Left ventricle myocardium superior (tissue), 1 donor: ENCODE measurements at regions not wholly inside any gene's neighbourhood (a gene's known extent, or its start where the extent isn't known, plus 50 kb on each side); places are given as distances from the start of the nearest gene placed in this dataset.

Source experiments
- ATAC-seq: fragments of 200-7000 bp; cut with Tn5 transposase; one replicate; pipeline ENCODE4 v1.9.1; 2020; ENCODE audit warnings: mild to moderate bottlenecking, moderate library complexity
- DNase-seq: peaks from one replicate; pipeline ENCODE4 v3.0.0-alpha.2; 2020
- intact Hi-C: fragments of 100-400 bp; cut with micrococcal nuclease; formaldehyde crosslinking; loops from one replicate; pipeline ENCODE4 v1.11.0; 2022
- donor health status: DM: no; HTN: yes; CAD: no; lungs with severe emphysema.

DNA sequence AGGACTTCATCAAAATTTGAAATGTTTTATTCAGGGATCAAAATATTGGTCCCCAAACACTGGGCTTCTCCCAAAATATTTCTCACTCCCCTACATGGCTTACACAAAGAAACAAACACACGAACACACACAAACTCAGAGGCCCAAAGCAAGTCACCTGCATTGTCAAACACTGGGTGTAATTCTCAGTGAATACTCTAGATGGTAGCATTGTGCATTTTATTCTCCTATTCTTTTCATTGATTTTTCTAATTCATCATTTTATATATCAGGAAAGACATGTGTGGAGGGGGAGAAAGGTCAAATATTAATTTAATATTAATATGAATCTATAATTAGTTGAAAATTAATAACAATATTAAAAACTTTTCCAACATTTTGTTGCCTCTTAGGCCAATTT is 72.3 kb upstream of the TNMD start:
- intact Hi-C loops, result no loop called here
- ATAC-seq, result no peak

DNA sequence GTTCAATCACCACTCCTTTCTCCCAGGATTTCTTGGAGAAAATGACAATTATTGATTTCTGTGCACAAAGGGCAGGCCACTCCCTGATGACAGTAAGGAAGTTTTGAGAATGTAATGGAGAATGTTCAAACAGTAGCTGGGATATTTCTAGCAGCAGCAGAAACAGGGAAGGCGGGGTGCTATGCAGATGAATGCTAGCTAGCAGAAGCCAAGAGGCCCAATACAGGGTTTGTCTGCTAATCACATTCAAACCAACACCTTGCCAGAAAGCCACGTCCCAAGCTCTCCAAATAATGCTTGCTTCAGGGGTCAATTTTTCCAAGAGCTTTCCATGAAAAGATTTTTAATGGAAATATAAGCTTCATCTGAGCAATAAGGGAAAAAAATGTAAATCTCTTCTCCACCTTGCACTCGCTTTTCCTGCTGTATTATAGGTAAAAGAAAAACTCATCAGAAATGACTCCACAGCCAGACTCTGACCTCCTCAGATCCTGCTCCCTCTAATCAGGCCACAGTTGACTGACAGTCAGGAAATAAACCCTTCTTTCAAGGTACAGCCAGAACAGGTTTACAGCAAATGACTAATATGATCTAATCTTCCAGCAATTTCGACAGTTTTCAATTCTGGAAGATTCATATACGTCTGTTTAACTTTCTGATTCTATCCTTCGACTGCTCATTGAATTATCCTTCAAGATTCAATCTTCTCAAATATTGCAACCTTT is 84.7 kb upstream of the PCDH19 start:
- intact Hi-C loops, result no loop called here
- DNase-seq (no peak), ATAC-seq (no peak)

More for the DNA sequence above, 72.3 kb upstream of the TNMD start:
- DNase-seq, result no peak

DNA sequence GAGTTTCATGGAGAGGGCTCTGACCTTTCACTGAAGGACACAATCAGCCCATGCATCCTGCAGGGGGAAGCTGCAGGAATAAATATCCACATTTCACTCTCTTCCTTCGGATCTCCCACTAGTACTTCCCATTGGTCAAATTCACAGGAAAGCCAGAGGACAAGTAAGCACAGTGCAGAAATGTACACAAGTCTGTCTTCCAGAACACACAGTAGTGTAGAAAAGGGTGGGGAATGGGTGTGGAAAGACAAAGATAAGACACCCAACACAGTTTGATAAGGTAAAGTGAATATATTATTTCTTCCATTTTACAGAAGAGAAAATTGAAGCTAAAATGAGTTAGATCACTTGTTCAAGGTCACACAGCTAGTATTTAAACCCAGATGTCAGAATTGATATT is 81.1 kb upstream of the PCDH19 start:
- DNase-seq (no peak), ATAC-seq (no peak)
- intact Hi-C loops, result no loop called here

DNA sequence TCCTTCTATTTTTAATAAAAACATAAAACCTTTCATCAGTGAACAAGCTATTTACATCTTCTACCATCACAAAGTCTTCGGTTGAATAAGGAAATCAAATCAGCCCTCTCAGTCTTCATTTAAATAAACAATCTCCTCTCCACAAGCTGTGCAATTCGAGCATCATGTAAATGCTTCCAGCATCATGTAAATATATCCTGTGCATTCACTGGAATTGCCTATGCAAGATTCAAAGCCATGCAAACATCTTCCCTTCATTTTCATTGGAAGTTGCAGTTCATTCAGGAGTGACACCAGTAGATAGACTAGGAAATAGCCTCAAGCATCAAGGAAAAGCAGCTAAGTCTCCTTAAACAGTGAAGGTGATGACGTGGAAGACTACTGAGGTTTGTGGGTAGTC is 77.7 kb upstream of the PCDH19 start:
- DNase-seq, result no peak
- intact Hi-C loops, result no loop called here
- ATAC-seq, result no peak

DNA sequence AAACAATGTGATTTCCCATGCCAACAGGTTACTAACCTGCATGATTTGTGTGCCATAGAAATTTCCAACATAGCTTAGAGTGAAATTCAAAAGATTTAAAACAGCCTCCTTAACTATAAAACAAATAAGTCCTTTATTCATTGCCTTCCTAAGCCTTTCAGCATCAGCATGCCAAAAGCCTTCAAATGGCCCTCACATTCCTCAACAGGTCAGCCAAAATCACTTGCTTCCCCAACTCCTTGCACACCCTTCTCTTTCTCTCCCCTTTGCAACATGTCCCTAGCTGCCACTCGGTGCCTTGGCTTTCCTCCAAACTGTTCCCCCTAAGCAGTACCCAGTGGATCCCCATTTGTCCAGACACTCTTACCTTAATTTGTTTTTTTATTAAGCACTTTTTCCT is 74.9 kb upstream of the PCDH19 start:
- DNase-seq (no peak), ATAC-seq (no peak)
- intact Hi-C loops, result no loop called here

DNA sequence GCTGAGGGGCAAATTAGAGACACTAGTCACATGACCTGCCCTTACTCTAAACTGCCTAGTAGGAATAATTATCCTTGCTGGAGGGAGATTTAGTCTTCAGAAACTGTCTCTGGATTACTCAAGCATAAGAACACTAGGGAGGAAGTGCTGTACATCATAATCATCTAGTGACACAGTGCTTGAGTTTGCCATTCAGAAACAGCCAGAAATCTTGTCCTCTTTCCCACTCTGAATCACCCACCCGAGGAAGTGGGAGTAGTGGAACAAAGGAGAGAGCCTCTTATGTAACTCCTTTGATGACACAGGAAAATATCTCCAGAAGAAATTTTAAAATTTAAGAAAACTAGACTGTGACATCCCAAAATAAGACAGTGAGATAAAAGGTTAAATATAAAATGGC is 69.3 kb upstream of the PCDH19 start:
- ATAC-seq (peak; percentile 16), DNase-seq (no peak)
- intact Hi-C loops, result no loop called here

DNA sequence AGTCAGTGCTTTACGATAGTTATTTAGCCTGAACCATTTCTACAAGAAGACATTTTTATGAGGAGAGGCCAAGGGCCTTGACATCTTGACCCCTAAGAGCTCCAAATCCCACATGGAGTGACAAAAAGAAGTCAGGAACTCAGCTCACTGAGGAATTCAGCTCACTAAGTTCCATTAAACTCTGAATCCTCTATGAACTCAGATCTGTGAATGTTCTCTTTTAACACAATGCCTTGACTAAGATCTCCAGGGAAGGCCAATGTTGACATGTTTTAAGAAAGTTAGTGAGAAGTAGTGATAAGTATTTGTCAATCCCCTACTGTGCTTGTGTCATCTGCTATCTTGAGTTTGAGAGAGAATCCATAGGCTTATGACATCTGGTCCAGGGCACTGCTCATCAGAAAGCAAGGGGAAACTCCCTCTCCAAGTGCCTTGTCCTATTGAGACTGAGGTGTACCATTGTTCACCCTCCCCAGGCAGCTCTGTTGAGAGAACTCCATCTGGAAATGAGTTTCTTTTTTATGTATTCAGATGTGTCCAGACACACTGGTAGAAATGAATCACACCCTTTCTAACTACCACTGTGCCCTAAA is 68.7 kb upstream of the PCDH19 start:
- no peak for DNase-seq
- intact Hi-C loops, result no loop called here
- ATAC-seq, result peak; percentile 65

DNA sequence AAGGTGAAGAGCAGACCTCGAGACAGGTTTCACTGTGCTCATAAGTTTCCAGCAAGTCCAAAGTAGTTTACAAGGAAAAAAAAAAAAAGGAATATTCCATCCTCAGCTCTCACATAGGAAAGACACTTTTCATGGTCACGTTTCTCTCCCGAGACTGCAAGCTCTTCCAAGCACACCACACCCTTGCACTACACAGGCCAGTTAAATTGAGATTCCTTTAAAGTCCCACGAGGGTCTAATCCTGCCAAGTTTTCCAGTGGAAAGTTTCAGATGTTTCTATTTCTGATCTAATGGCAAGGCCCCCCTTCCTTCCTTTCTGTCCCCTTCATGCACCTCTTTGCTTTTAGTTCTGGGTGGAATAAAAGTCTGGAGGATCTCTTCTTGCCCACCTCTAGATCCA is 67.9 kb upstream of the PCDH19 start:
- ATAC-seq, result peak; percentile 92
- intact Hi-C loops, result no loop called here
- DNase-seq, result no peak

DNA sequence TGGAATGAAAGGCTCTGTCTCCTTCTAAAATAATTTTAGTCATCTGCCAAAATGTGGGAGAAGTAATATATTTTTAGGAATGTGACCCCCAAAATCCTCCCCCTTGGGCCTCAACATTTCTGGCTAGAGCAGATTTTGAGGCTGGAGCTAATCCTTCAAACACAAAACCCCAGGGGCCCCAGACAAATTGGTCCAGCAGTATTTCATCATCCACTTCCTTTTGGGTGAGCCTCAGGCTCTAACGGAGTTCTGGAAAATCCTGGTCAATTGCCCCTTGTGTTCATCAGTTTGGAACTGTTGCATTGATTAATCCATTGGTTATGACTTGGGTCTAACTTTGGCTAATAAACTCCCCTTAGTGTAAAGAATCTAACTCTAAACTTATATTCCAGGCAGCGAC is 67.4 kb upstream of the PCDH19 start:
- peak; percentile 77 for ATAC-seq
- intact Hi-C loops, result no loop called here
- no peak for DNase-seq
